ENCODE measurements at regions not wholly inside any gene's neighbourhood (a gene's known extent, or its start where the extent isn't known, plus 50 kb on each side); places are given as distances from the start of the nearest gene placed in this dataset.

DNA sequence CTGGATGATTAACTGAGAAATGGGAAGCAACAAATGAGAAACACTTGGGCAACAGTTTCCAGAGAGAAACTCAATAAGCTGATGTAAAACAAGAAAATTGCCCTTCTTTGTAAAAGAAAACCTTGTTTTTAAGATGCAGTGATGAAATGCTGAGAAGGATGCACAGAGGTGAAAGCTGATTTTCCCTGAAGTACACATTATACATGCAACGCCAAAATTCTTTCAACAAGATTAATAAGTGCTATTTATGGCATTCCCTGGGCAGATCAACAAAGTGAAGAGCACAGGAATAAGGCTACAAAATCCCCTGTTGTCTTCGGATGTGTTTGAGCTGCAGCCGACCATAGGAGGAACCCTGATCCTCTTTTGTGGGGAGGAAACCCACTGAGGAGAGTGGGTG lies 208.0 kb upstream of the ANKH start:
- TF ChIP-seq CTCF (IDR thresholded peaks at IDR 0.05) (no peak), POLR2A (IDR thresholded peaks at IDR 0.05) (no peak)

Data from esophagus squamous epithelium (tissue), 4 donors.